Occipital lobe (tissue), 1 donor: ENCODE measurements at regions not wholly inside any gene's neighbourhood (a gene's known extent, or its start where the extent isn't known, plus 50 kb on each side); places are given as distances from the start of the nearest gene placed in this dataset.

ENCODE experiments used
- DNase-seq: peaks from one replicate; lab custom pipeline; 2025; lab: John Stamatoyannopoulos, UW

- DNase-seq, result no peak
Measured at GRCh38 chr2:45178854-45179253, 169.6 kb upstream of the SIX2 start.

- DNase-seq, result no peak
Measured at GRCh38 chr2:45178359-45178758, 169.1 kb upstream of the SIX2 start.

- DNase-seq, result no peak
Measured at GRCh38 chr2:45177870-45178269, 168.6 kb upstream of the SIX2 start.

- DNase-seq, result no peak
Measured at GRCh38 chr2:45176390-45176789, 167.1 kb upstream of the SIX2 start.

- DNase-seq, result no peak
Measured at GRCh38 chr2:45173513-45173912, 164.3 kb upstream of the SIX2 start.

- no peak for DNase-seq
Measured at GRCh38 chr2:45172760-45173392, 163.6 kb upstream of the SIX2 start.

GRCh38 chr2:45172142-45172541, 162.9 kb upstream of the SIX2 start:
- DNase-seq, result no peak

GRCh38 chr2:45171136-45171501, 161.9 kb upstream of the SIX2 start:
- no peak for DNase-seq

- DNase-seq, result no peak
Measured at GRCh38 chr2:45170191-45171135, 161.2 kb upstream of the SIX2 start.

- no peak for DNase-seq
Measured at GRCh38 chr2:45169339-45170190, 160.3 kb upstream of the SIX2 start.

- no peak for DNase-seq
Measured at GRCh38 chr2:45168711-45169338, 159.6 kb upstream of the SIX2 start.

- no peak for DNase-seq
Measured at GRCh38 chr2:45167920-45168629, 158.8 kb upstream of the SIX2 start.

GRCh38 chr2:45166229-45166890, 157.1 kb upstream of the SIX2 start:
- DNase-seq, result no peak

GRCh38 chr2:45162711-45163110, 153.5 kb upstream of the SIX2 start:
- no peak for DNase-seq

GRCh38 chr2:45156605-45157004, 147.4 kb upstream of the SIX2 start:
- DNase-seq, result no peak

- no peak for DNase-seq
Measured at GRCh38 chr2:45154606-45155155, 145.4 kb upstream of the SIX2 start.

GRCh38 chr2:45154144-45154543, 144.9 kb upstream of the SIX2 start:
- no peak for DNase-seq

GRCh38 chr2:45153121-45153520, 143.9 kb upstream of the SIX2 start:
- no peak for DNase-seq

GRCh38 chr2:45152691-45153090, 143.4 kb upstream of the SIX2 start:
- no peak for DNase-seq
